Fibroblast of skin of right quadriceps (primary cell): ENCODE measurements at regions not wholly inside any gene's neighbourhood (a gene's known extent, or its start where the extent isn't known, plus 50 kb on each side); places are given as distances from the start of the nearest gene placed in this dataset.
A peak's percentile ranks its signal among the peaks of the same experiment; 100 is the strongest.
"Not testable (repeated sequence)": the region's sequence is repeated elsewhere in the genome, so short reads cannot be mapped to it uniquely, and the experiment has no call there.

ENCODE experiments used
- DNase-seq: peaks from one replicate; pipeline ENCODE4 v3.0.0-alpha.2; 2013

- no peak for DNase-seq
These were observed 87.5 kb upstream of the TMEM170B start for GRCh38 chr6:11450037-11450436.

GRCh38 chr6:11449408-11449807 lies 88.1 kb upstream of the TMEM170B start:
- DNase-seq = no peak

GRCh38 chr6:11448038-11448437 lies 89.5 kb upstream of the TMEM170B start:
- no peak for DNase-seq

GRCh38 chr6:11447265-11447664 lies 90.3 kb upstream of the TMEM170B start:
- no peak for DNase-seq

GRCh38 chr6:11445146-11445545 lies 92.4 kb upstream of the TMEM170B start:
- no peak for DNase-seq

- not testable (repeated sequence) for DNase-seq
These were observed 94.4 kb upstream of the TMEM170B start for GRCh38 chr6:11443125-11443524.

- DNase-seq = no peak
These were observed 95.1 kb upstream of the TMEM170B start for GRCh38 chr6:11442495-11442894.

- no peak for DNase-seq
These were observed 97.7 kb upstream of the TMEM170B start for GRCh38 chr6:11439876-11440275.

GRCh38 chr6:11439017-11439420 lies 98.5 kb upstream of the TMEM170B start:
- DNase-seq = no peak

GRCh38 chr6:11437824-11438459 lies 99.6 kb upstream of the TMEM170B start:
- DNase-seq = no peak

- no peak for DNase-seq
These were observed 100.9 kb upstream of the TMEM170B start for GRCh38 chr6:11436508-11437096.

GRCh38 chr6:11434565-11435326 lies 102.8 kb upstream of the TMEM170B start:
- peak; percentile 77 for DNase-seq

GRCh38 chr6:11433860-11434259 lies 103.7 kb upstream of the TMEM170B start:
- DNase-seq = no peak

GRCh38 chr6:11432713-11433450 lies 104.7 kb upstream of the TMEM170B start:
- DNase-seq = peak; percentile 96

GRCh38 chr6:11432091-11432490 lies 105.5 kb upstream of the TMEM170B start:
- DNase-seq = no peak

- no peak for DNase-seq
These were observed 106.1 kb upstream of the TMEM170B start for GRCh38 chr6:11431455-11431937.

GRCh38 chr6:11430036-11430435 lies 107.5 kb upstream of the TMEM170B start:
- DNase-seq = no peak

- DNase-seq = peak; percentile 50
These were observed 108.0 kb upstream of the TMEM170B start for GRCh38 chr6:11429577-11429976.

GRCh38 chr6:11428895-11429294 lies 108.7 kb upstream of the TMEM170B start:
- DNase-seq = peak; percentile 78

GRCh38 chr6:11428371-11428770 lies 109.2 kb upstream of the TMEM170B start:
- DNase-seq = no peak

GRCh38 chr6:11427723-11428245 lies 109.8 kb upstream of the TMEM170B start:
- DNase-seq = peak; percentile 61

GRCh38 chr6:11427091-11427722 lies 110.3 kb upstream of the TMEM170B start:
- no peak for DNase-seq

GRCh38 chr6:11426571-11426970 lies 111.0 kb upstream of the TMEM170B start:
- no peak for DNase-seq
